ENCODE measurements at regions not wholly inside any gene's neighbourhood (a gene's known extent, or its start where the extent isn't known, plus 50 kb on each side); places are given as distances from the start of the nearest gene placed in this dataset.

- TF ChIP-seq CTCF (conservative IDR thresholded peaks at IDR 0.05; ENCODE audit: low read depth, low read length): no peak
- no peak for TF ChIP-seq EZH2 (IDR thresholded peaks at IDR 0.05; ENCODE audit: low read length, unreplicated experiment)
- no peak for TF ChIP-seq EZH2phosphoT487 (IDR thresholded peaks at IDR 0.05; ENCODE audit: borderline replicate concordance, low read length)
These were observed 211.5 kb upstream of the GCFC2 start for GRCh38 chr2:75922191-75922590.
